ENCODE measurements at regions not wholly inside any gene's neighbourhood (a gene's known extent, or its start where the extent isn't known, plus 50 kb on each side); places are given as distances from the start of the nearest gene placed in this dataset.

- H3K4me3 ChIP-seq (ENCODE audit: insufficient read depth, low read length, poor library complexity, severe bottlenecking) = no peak overlapping the region
- H3K9me3 ChIP-seq (ENCODE audit: insufficient read depth, low read length) = no peaks in the 10 kb centered on the region
- no peak overlapping the region for H3K9ac ChIP-seq (ENCODE audit: low read length)
- H3K4me2 ChIP-seq (ENCODE audit: low read depth, low read length, poor library complexity, severe bottlenecking) = no peak overlapping the region
- no peaks in the 10 kb centered on the region; the same call in 1 of the 2 replicates for H3K27me3 ChIP-seq (ENCODE audit: low read length)
- no peak overlapping the region for H3K27ac ChIP-seq (ENCODE audit: low read depth, low read length)
- H2AFZ ChIP-seq (ENCODE audit: low read depth, low read length, severe bottlenecking) = no peak overlapping the region
- no peaks in the 10 kb centered on the region for H3K79me2 ChIP-seq (ENCODE audit: insufficient read depth, low read length)
- H3F3A ChIP-seq (ENCODE audit: insufficient read depth) = no peaks in the 10 kb centered on the region
- no peaks in the 10 kb centered on the region for H4K20me1 ChIP-seq (ENCODE audit: low read depth, low read length)
- H3K9me2 ChIP-seq (replicated peaks; ENCODE audit: insufficient read depth, low read length) = no peaks in the 10 kb centered on the region
- no peak for TF ChIP-seq EZH2phosphoT487 (conservative IDR thresholded peaks at IDR 0.05; ENCODE audit: low read length)
- TF ChIP-seq, protein P1, sequence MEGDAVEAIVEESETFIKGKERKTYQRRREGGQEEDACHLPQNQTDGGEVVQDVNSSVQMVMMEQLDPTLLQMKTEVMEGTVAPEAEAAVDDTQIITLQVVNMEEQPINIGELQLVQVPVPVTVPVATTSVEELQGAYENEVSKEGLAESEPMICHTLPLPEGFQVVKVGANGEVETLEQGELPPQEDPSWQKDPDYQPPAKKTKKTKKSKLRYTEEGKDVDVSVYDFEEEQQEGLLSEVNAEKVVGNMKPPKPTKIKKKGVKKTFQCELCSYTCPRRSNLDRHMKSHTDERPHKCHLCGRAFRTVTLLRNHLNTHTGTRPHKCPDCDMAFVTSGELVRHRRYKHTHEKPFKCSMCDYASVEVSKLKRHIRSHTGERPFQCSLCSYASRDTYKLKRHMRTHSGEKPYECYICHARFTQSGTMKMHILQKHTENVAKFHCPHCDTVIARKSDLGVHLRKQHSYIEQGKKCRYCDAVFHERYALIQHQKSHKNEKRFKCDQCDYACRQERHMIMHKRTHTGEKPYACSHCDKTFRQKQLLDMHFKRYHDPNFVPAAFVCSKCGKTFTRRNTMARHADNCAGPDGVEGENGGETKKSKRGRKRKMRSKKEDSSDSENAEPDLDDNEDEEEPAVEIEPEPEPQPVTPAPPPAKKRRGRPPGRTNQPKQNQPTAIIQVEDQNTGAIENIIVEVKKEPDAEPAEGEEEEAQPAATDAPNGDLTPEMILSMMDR (IDR thresholded peaks at IDR 0.05; ENCODE audit: insufficient read depth, low read length, poor library complexity, severe bottlenecking) = no peak
- no peaks in the 10 kb centered on the region for H3K36me3 ChIP-seq (ENCODE audit: low read length)
Measured at GRCh38 chr7:35550831-35551230, 144.1 kb downstream of the HERPUD2 start.

DNA sequence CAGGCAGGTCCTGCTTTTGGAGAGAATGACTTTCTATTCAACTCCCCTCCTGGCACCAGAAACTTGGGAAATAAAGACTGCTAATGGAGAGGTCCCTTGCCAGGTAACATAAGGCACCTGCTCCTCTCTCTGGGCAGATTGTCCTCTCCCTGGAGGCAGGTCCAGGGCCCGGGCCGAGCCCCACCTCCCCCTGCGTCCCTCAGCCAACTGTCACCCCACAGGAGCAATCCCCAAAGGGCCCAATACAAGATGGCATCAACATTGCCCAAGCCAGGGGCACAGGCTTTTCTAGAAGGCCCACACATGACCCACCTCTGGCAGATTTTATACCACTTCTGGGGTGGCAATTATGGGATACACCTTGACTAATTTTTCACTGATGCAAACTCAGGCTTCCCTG is 145.2 kb downstream of the HERPUD2 start:
- Histone ChIP-seq H3F3A (ENCODE audit: insufficient read depth) (no peaks in the 10 kb centered on the region), H3K36me3 (ENCODE audit: low read length) (no peaks in the 10 kb centered on the region), H3K4me3 (ENCODE audit: insufficient read depth, low read length, poor library complexity, severe bottlenecking) (no peak overlapping the region), H3K27ac (ENCODE audit: low read depth, low read length) (no peak overlapping the region), H4K20me1 (ENCODE audit: low read depth, low read length) (no peaks in the 10 kb centered on the region), H3K79me2 (ENCODE audit: insufficient read depth, low read length) (no peaks in the 10 kb centered on the region), H3K27me3 (ENCODE audit: low read length) (no peaks in the 10 kb centered on the region; the same call in 1 of the 2 replicates), H3K9me3 (ENCODE audit: insufficient read depth, low read length) (no peaks in the 10 kb centered on the region), H3K9me2 (replicated peaks; ENCODE audit: insufficient read depth, low read length) (no peaks in the 10 kb centered on the region), H3K9ac (ENCODE audit: low read length) (no peak overlapping the region), H2AFZ (ENCODE audit: low read depth, low read length, severe bottlenecking) (no peak overlapping the region), H3K4me2 (ENCODE audit: low read depth, low read length, poor library complexity, severe bottlenecking) (no peak overlapping the region)
- TF ChIP-seq EZH2phosphoT487 (conservative IDR thresholded peaks at IDR 0.05; ENCODE audit: low read length) = no peak
- TF ChIP-seq, protein P1 (IDR thresholded peaks at IDR 0.05; ENCODE audit: insufficient read depth, low read length, poor library complexity, severe bottlenecking) = no peak

GRCh38 chr7:35548291-35548690 is 146.6 kb downstream of the HERPUD2 start:
- Histone ChIP-seq H4K20me1 (ENCODE audit: low read depth, low read length) (no peaks in the 10 kb centered on the region), H2AFZ (ENCODE audit: low read depth, low read length, severe bottlenecking) (no peak overlapping the region), H3K4me3 (ENCODE audit: insufficient read depth, low read length, poor library complexity, severe bottlenecking) (no peak overlapping the region), H3K9me2 (replicated peaks; ENCODE audit: insufficient read depth, low read length) (no peaks in the 10 kb centered on the region), H3F3A (ENCODE audit: insufficient read depth) (no peaks in the 10 kb centered on the region), H3K4me2 (ENCODE audit: low read depth, low read length, poor library complexity, severe bottlenecking) (no peak overlapping the region), H3K27me3 (ENCODE audit: low read length) (no peaks in the 10 kb centered on the region; the same call in 1 of the 2 replicates), H3K27ac (ENCODE audit: low read depth, low read length) (no peak overlapping the region), H3K79me2 (ENCODE audit: insufficient read depth, low read length) (no peaks in the 10 kb centered on the region), H3K9me3 (ENCODE audit: insufficient read depth, low read length) (no peaks in the 10 kb centered on the region), H3K36me3 (ENCODE audit: low read length) (no peaks in the 10 kb centered on the region), H3K9ac (ENCODE audit: low read length) (no peak overlapping the region)
- TF ChIP-seq EZH2phosphoT487 (conservative IDR thresholded peaks at IDR 0.05; ENCODE audit: low read length) = no peak
- TF ChIP-seq, protein P1 (IDR thresholded peaks at IDR 0.05; ENCODE audit: insufficient read depth, low read length, poor library complexity, severe bottlenecking) = no peak

All from SU-DHL-6 (cell line).